ENCODE measurements at regions not wholly inside any gene's neighbourhood (a gene's known extent, or its start where the extent isn't known, plus 50 kb on each side); places are given as distances from the start of the nearest gene placed in this dataset.

GRCh38 chr6:125361868-125362267 lies 60.1 kb upstream of the HDDC2 start:
- Mint-ChIP-seq H3K27me3 (ENCODE audit: low read depth) (peaks cover 74% of the 10 kb centered on the region), H3K4me1 (peaks cover 14 to 19% of the 10 kb centered on the region in 2 experiments), H3K9me3 (no peaks in the 10 kb centered on the region), H3K27ac (no peak overlapping the region), H3K36me3 (ENCODE audit: insufficient read depth in 1 of 3, low read depth in 3 of 3) (no peaks in the 10 kb centered on the region), H3K4me3 (no peak overlapping the region; a peak in 1 of 5 replicates)
- Histone ChIP-seq H4K8ac (replicated peaks; ENCODE audit: insufficient read length, low read depth, low read length) (no peak overlapping the region), H2AK5ac (ENCODE audit: insufficient read length, low read length) (no peak overlapping the region), H2BK15ac (ENCODE audit: low read depth, low read length) (no peak overlapping the region), H3K79me1 (ENCODE audit: insufficient read depth, low read depth, low read length, poor library complexity, severe bottlenecking) (no peaks in the 10 kb centered on the region), H3K23ac (ENCODE audit: insufficient read length, low read depth, low read length) (no peak overlapping the region), H2BK120ac (ENCODE audit: low read depth, low read length, poor library complexity, severe bottlenecking) (no peak overlapping the region), H3K27me3 (ENCODE audit: insufficient read depth, low read length) (no peaks in the 10 kb centered on the region; the same call in 1 of the 2 replicates), H2BK12ac (ENCODE audit: insufficient read length, low read depth, low read length) (no peak overlapping the region), H4K20me1 (ENCODE audit: control insufficient read depth, insufficient read depth, insufficient read length) (no peaks in the 10 kb centered on the region), H2AFZ (ENCODE audit: low read length) (no peak overlapping the region), H3K9me3 (ENCODE audit: control insufficient read depth, low read depth, low read length) (no peaks in the 10 kb centered on the region), H3K14ac (ENCODE audit: insufficient read depth, low read length) (no peak overlapping the region), H3K56ac (ENCODE audit: insufficient read length, low read depth, low read length) (no peak overlapping the region), H3K4me2 (ENCODE audit: insufficient read depth, insufficient read length, low read length) (no peak overlapping the region), H2BK5ac (ENCODE audit: insufficient read length, low read length) (no peak overlapping the region), H4K91ac (ENCODE audit: insufficient read length, low read depth, low read length) (no peak overlapping the region), H2BK20ac (ENCODE audit: low read depth, low read length, poor library complexity, severe bottlenecking) (no peak overlapping the region), H3K18ac (ENCODE audit: insufficient read length, low read depth, low read length) (no peak overlapping the region), H3K27ac (ENCODE audit: insufficient read length, low read depth, low read length) (no peak overlapping the region), H3K23me2 (ENCODE audit: insufficient read length, low read depth, low read length, poor library complexity, severe bottlenecking) (peaks cover 11% of the 10 kb centered on the region), H3K79me2 (ENCODE audit: insufficient read depth, low read length) (no peaks in the 10 kb centered on the region), H3K4ac (ENCODE audit: low read depth, low read length) (no peak overlapping the region), H3T11ph (ENCODE audit: low read length) (no peak overlapping the region), H3K4me1 (ENCODE audit: insufficient read depth, low read length) (peaks cover 5% of the 10 kb centered on the region; the same call in 1 of the 2 replicates), H3K9ac (ENCODE audit: extremely low read depth, insufficient read length, low read length) (no peak overlapping the region), H4K5ac (ENCODE audit: insufficient read length, low read depth, low read length) (no peak overlapping the region)
- no CpG with 5 or more reads among the region's 2 CpGs for WGBS (ENCODE audit: extremely low coverage, insufficient read length, low lambda C conversion rate)
- TF ChIP-seq, protein P1, sequence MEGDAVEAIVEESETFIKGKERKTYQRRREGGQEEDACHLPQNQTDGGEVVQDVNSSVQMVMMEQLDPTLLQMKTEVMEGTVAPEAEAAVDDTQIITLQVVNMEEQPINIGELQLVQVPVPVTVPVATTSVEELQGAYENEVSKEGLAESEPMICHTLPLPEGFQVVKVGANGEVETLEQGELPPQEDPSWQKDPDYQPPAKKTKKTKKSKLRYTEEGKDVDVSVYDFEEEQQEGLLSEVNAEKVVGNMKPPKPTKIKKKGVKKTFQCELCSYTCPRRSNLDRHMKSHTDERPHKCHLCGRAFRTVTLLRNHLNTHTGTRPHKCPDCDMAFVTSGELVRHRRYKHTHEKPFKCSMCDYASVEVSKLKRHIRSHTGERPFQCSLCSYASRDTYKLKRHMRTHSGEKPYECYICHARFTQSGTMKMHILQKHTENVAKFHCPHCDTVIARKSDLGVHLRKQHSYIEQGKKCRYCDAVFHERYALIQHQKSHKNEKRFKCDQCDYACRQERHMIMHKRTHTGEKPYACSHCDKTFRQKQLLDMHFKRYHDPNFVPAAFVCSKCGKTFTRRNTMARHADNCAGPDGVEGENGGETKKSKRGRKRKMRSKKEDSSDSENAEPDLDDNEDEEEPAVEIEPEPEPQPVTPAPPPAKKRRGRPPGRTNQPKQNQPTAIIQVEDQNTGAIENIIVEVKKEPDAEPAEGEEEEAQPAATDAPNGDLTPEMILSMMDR (conservative IDR thresholded peaks at IDR 0.05) = no peak
- DNase-seq = no peak
